ENCODE measurements at regions not wholly inside any gene's neighbourhood (a gene's known extent, or its start where the extent isn't known, plus 50 kb on each side); places are given as distances from the start of the nearest gene placed in this dataset.

GRCh38 chr15:57795261-57795660 is 88.7 kb downstream of the POLR2M start:
- Histone ChIP-seq H3K27me3 (ENCODE audit: control insufficient read depth, insufficient read depth, low read length) (peaks cover 5% of the 10 kb centered on the region; the same call in 1 of the 2 replicates), H3K27ac (ENCODE audit: low read length) (no peak overlapping the region), H3K9me3 (ENCODE audit: control insufficient read depth, insufficient read depth, low read depth, low read length) (no peaks in the 10 kb centered on the region), H3K36me3 (ENCODE audit: control insufficient read depth, insufficient read depth, low read length) (no peaks in the 10 kb centered on the region), H3K4me1 (ENCODE audit: control insufficient read depth, insufficient read depth, low read length) (no peaks in the 10 kb centered on the region), H3K4me3 (ENCODE audit: low read depth in 2 of 2, low read length in 2 of 2) (no peak overlapping the region)
- CTCF ChIA-PET, result no interaction called here
- BruUV-seq (replicated peaks), result no TSS peak
- POLR2A ChIA-PET, result no interaction called here
- in situ Hi-C loops (cut with HindIII; ENCODE audit: low pct_unique_long_range_greater_than_20kb, low sequenced_read_pairs), result no loop called here
- TF ChIP-seq CTCF (IDR thresholded peaks at IDR 0.05), result no peak
- TF ChIP-seq TCF7L2 (IDR thresholded peaks at IDR 0.05; ENCODE audit: low read depth, low read length), result no peak
- TF ChIP-seq POLR2AphosphoS5 (IDR thresholded peaks at IDR 0.05; ENCODE audit: low read depth, low read length), result no peak
- TF ChIP-seq SIN3A (IDR thresholded peaks at IDR 0.05; ENCODE audit: borderline replicate concordance, insufficient read depth, low read depth, low read length), result no peak
- TF ChIP-seq REST (IDR thresholded peaks at IDR 0.05; ENCODE audit: insufficient read depth in 1 of 2, low read depth in 2 of 2, low read length in 1 of 2), result no peak
- DNase-seq (ENCODE audit: low read depth, low spot score) (no peak), ATAC-seq (no peak)
- intact Hi-C loops (cut with micrococcal nuclease; ENCODE audit: unreplicated experiment), result no loop called here

- POLR2A ChIA-PET, result no interaction called here
- TF ChIP-seq REST (IDR thresholded peaks at IDR 0.05; ENCODE audit: insufficient read depth in 1 of 2, low read depth in 2 of 2, low read length in 1 of 2) (no peak), SIN3A (IDR thresholded peaks at IDR 0.05; ENCODE audit: borderline replicate concordance, insufficient read depth, low read depth, low read length) (no peak), CTCF (IDR thresholded peaks at IDR 0.05) (no peak), TCF7L2 (IDR thresholded peaks at IDR 0.05; ENCODE audit: low read depth, low read length) (no peak), POLR2AphosphoS5 (IDR thresholded peaks at IDR 0.05; ENCODE audit: low read depth, low read length) (no peak)
- CTCF ChIA-PET, result no interaction called here
- ATAC-seq, result no peak
- in situ Hi-C loops (cut with HindIII; ENCODE audit: low pct_unique_long_range_greater_than_20kb, low sequenced_read_pairs), result no loop called here
- no peak overlapping the region for H3K27ac ChIP-seq (ENCODE audit: low read length)
- no peaks in the 10 kb centered on the region for H3K4me1 ChIP-seq (ENCODE audit: control insufficient read depth, insufficient read depth, low read length)
- H3K27me3 ChIP-seq (ENCODE audit: control insufficient read depth, insufficient read depth, low read length), result peaks cover 5% of the 10 kb centered on the region; the same call in 1 of the 2 replicates
- intact Hi-C loops (cut with micrococcal nuclease; ENCODE audit: unreplicated experiment), result no loop called here
- no peak overlapping the region for H3K4me3 ChIP-seq (ENCODE audit: low read depth in 2 of 2, low read length in 2 of 2)
- no peak for DNase-seq (ENCODE audit: low read depth, low spot score)
- H3K36me3 ChIP-seq (ENCODE audit: control insufficient read depth, insufficient read depth, low read length), result no peaks in the 10 kb centered on the region
- H3K9me3 ChIP-seq (ENCODE audit: control insufficient read depth, insufficient read depth, low read depth, low read length), result no peaks in the 10 kb centered on the region
- BruUV-seq (replicated peaks), result no TSS peak
Observed at GRCh38 chr15:57796146-57796545, 89.6 kb downstream of the POLR2M start.

Data from Panc1 (cell line).